Keratinocyte (primary cell): ENCODE measurements at regions not wholly inside any gene's neighbourhood (a gene's known extent, or its start where the extent isn't known, plus 50 kb on each side); places are given as distances from the start of the nearest gene placed in this dataset.

ENCODE experiments used
- DNase-seq: peaks from one replicate; pipeline ENCODE4 v3.0.0-alpha.2; 2011; ENCODE audit warnings: low read depth, missing footprints, low spot score
- FAIRE-seq: peaks from 2 replicates; lab custom pipeline; 2011; peaks lifted over from hg19 to GRCh38; lab: Jason Lieb, UNC
- H2AFZ ChIP-seq: 2 replicates; pipeline ENCODE4 v1.6.0; 2012; ENCODE audit warnings: low read length, control low read depth, inconsistent platforms; ENCODE audit not compliant: control insufficient read depth
- H3K27ac ChIP-seq: 2 replicates; pipeline ENCODE4 v1.5.1; 2011; ENCODE audit warnings: low read length; ENCODE audit not compliant: control insufficient read depth, insufficient read depth
- H3K27me3 ChIP-seq: 3 replicates; pipeline ENCODE4 v1.6.0; 2011; ENCODE audit warnings: low read length; ENCODE audit not compliant: control insufficient read depth, insufficient read depth; ENCODE audit errors: extremely low read depth
- H3K36me3 ChIP-seq, 2 experiments: 2 replicates in 1 of 2; 3 replicates in 1 of 2; pipeline ENCODE4 v1.5.1; 2011; ENCODE audit warnings: low read length in 2 of 2, mild to moderate bottlenecking in 1 of 2; ENCODE audit not compliant: control insufficient read depth in 2 of 2, insufficient read depth in 2 of 2; ENCODE audit errors: extremely low read depth in 1 of 2
- H3K4me1 ChIP-seq: 3 replicates; pipeline ENCODE4 v1.5.1; 2011; ENCODE audit warnings: low read length; ENCODE audit not compliant: control insufficient read depth, insufficient read depth; ENCODE audit errors: extremely low read depth
- H3K4me2 ChIP-seq: 3 replicates; pipeline ENCODE4 v1.6.0; 2011; ENCODE audit warnings: low read depth, low read length; ENCODE audit not compliant: control insufficient read depth, insufficient read depth; ENCODE audit errors: extremely low read depth
- H3K4me3 ChIP-seq, 3 experiments: fragments of 200-600 bp in 1 of 3; sonication (generic) in 1 of 3; 2 replicates in 2 of 3; 3 replicates in 1 of 3; pipeline ENCODE4 v1.5.1; 2011 to 2016; ENCODE audit warnings: low read length in 3 of 3, mild to moderate bottlenecking in 3 of 3, control low read depth in 2 of 3, inconsistent platforms in 1 of 3, low read depth in 1 of 3, mixed read lengths in 1 of 3, mixed run types in 1 of 3, moderate library complexity in 1 of 3; ENCODE audit not compliant: control insufficient read depth in 2 of 3, insufficient read depth in 2 of 3; ENCODE audit errors: extremely low read depth in 1 of 3
- H3K79me2 ChIP-seq: 2 replicates; pipeline ENCODE4 v1.6.0; 2012; ENCODE audit warnings: low read length; ENCODE audit not compliant: control insufficient read depth, insufficient read depth
- H3K9ac ChIP-seq: 3 replicates; pipeline ENCODE4 v1.6.0; 2011; ENCODE audit warnings: low read length; ENCODE audit not compliant: control insufficient read depth, insufficient read depth; ENCODE audit errors: extremely low read depth
- H3K9me1 ChIP-seq: 3 replicates; pipeline ENCODE4 v1.6.0; 2011; ENCODE audit warnings: low read length; ENCODE audit not compliant: control insufficient read depth, insufficient read depth; ENCODE audit errors: extremely low read depth
- H3K9me3 ChIP-seq: 2 replicates; pipeline ENCODE4 v1.5.1; 2012; ENCODE audit warnings: low read depth, low read length; ENCODE audit not compliant: control insufficient read depth
- H4K20me1 ChIP-seq: 3 replicates; pipeline ENCODE4 v1.6.0; 2011; ENCODE audit warnings: low read length; ENCODE audit not compliant: control insufficient read depth, insufficient read depth; ENCODE audit errors: extremely low read depth
- CTCF ChIP-seq, 3 experiments: IDR thresholded peaks in 1 of 3; conservative IDR thresholded peaks in 1 of 3; optimal IDR thresholded peaks in 1 of 3; 2 replicates in 2 of 3; 3 replicates in 1 of 3; pipeline versions ENCODE3 to v1.5.1; 2011; ENCODE audit warnings: low read length in 3 of 3, mild to moderate bottlenecking in 3 of 3, moderate library complexity in 2 of 3, control low read depth in 1 of 3, inconsistent platforms in 1 of 3; ENCODE audit not compliant: insufficient read depth in 2 of 3; ENCODE audit errors: extremely low read depth in 1 of 3
- EZH2 ChIP-seq: IDR thresholded peaks from one replicate; pipeline ENCODE4 v1.6.1; 2012; ENCODE audit warnings: inconsistent platforms, mild to moderate bottlenecking, low read length, moderate library complexity
- dilution Hi-C: fragments of 300-500 bp; cut with MboI; formaldehyde crosslinking; loops from one replicate; pipeline ENCODE4 v1.7.0; 2020; ENCODE audit warnings: low sequenced_read_pairs; ENCODE audit not compliant: extremely low pct_ligation_motif_present

GRCh38 chr3:4138786-4139431, 164.3 kb upstream of the SETMAR start:
- H3K27me3 ChIP-seq = no peaks in the 10 kb centered on the region
- FAIRE-seq (no peak), DNase-seq (no peak)
- H2AFZ ChIP-seq = no peak overlapping the region
- TF ChIP-seq CTCF (optimal IDR thresholded peaks at IDR 0.05 in 1 of 3, IDR thresholded peaks at IDR 0.05 in 1 of 3, conservative IDR thresholded peaks at IDR 0.05 in 1 of 3; ENCODE audit: extremely low read depth in 1 of 3, insufficient read depth in 2 of 3, low read length in 3 of 3) = no peak
- TF ChIP-seq EZH2 = no peak
- H3K4me1 ChIP-seq = no peaks in the 10 kb centered on the region
- no peak overlapping the region for H3K4me3 ChIP-seq
- no peaks in the 10 kb centered on the region for H3K9me3 ChIP-seq
- no peak overlapping the region for H3K27ac ChIP-seq
- H3K4me2 ChIP-seq = no peak overlapping the region
- dilution Hi-C loops = no loop called here
- H3K9ac ChIP-seq = no peak overlapping the region
- H4K20me1 ChIP-seq = no peaks in the 10 kb centered on the region
- no peaks in the 10 kb centered on the region for H3K9me1 ChIP-seq
- no peaks in the 10 kb centered on the region for H3K79me2 ChIP-seq
- H3K36me3 ChIP-seq = no peaks in the 10 kb centered on the region

- FAIRE-seq (no peak), DNase-seq (no peak)
- no peaks in the 10 kb centered on the region for H4K20me1 ChIP-seq
- H3K27ac ChIP-seq = no peak overlapping the region
- H3K4me3 ChIP-seq = no peak overlapping the region
- H3K9me1 ChIP-seq = no peaks in the 10 kb centered on the region
- no peak overlapping the region for H3K4me2 ChIP-seq
- H3K4me1 ChIP-seq = no peaks in the 10 kb centered on the region
- no peaks in the 10 kb centered on the region for H3K36me3 ChIP-seq
- H3K79me2 ChIP-seq = no peaks in the 10 kb centered on the region
- H3K9me3 ChIP-seq = no peaks in the 10 kb centered on the region
- H2AFZ ChIP-seq = no peak overlapping the region
- TF ChIP-seq EZH2 (no peak), CTCF (optimal IDR thresholded peaks at IDR 0.05 in 1 of 3, IDR thresholded peaks at IDR 0.05 in 1 of 3, conservative IDR thresholded peaks at IDR 0.05 in 1 of 3; ENCODE audit: extremely low read depth in 1 of 3, insufficient read depth in 2 of 3, low read length in 3 of 3) (no peak)
- H3K9ac ChIP-seq = no peak overlapping the region
- no peaks in the 10 kb centered on the region for H3K27me3 ChIP-seq
- dilution Hi-C loops = no loop called here
Measured at GRCh38 chr3:4139462-4140140, 163.6 kb upstream of the SETMAR start.
